Upper lobe of right lung (tissue), 1 donor: ENCODE measurements at regions not wholly inside any gene's neighbourhood (a gene's known extent, or its start where the extent isn't known, plus 50 kb on each side); places are given as distances from the start of the nearest gene placed in this dataset.

Source experiments
- ATAC-seq: fragments of 200-7000 bp; cut with Tn5 transposase; one replicate; pipeline ENCODE4 v1.9.1; 2020; ENCODE audit warnings: mild to moderate bottlenecking, moderate library complexity
- DNase-seq: peaks from one replicate; pipeline ENCODE4 v3.0.0-alpha.2; 2020
- H3K27ac ChIP-seq: fragments of 200-600 bp; one replicate; pipeline ENCODE4 v1.8.0; 2022
- H3K27me3 ChIP-seq: fragments of 200-600 bp; one replicate; pipeline ENCODE4 v1.8.0; 2022; ENCODE audit warnings: mild to moderate bottlenecking
- H3K36me3 ChIP-seq: fragments of 200-600 bp; one replicate; pipeline ENCODE4 v1.8.0; 2022
- H3K4me1 ChIP-seq: fragments of 200-600 bp; one replicate; pipeline ENCODE4 v1.8.0; 2022
- H3K4me3 ChIP-seq: fragments of 200-600 bp; one replicate; pipeline ENCODE4 v1.8.0; 2022; ENCODE audit warnings: mild to moderate bottlenecking
- H3K9me3 ChIP-seq: fragments of 200-600 bp; one replicate; pipeline ENCODE4 v1.8.0; 2022
- CTCF ChIP-seq: fragments of 200-600 bp; IDR thresholded peaks from one replicate; pipeline ENCODE4 v1.8.0; 2022; ENCODE audit warnings: antibody characterized with exemption
- intact Hi-C: fragments of 100-400 bp; cut with DNase I; formaldehyde crosslinking; loops from one replicate; pipeline ENCODE4 v1.11.0; 2022
- donor health status: DM: no; HTN: yes; CAD: no; lungs with severe emphysema.

GRCh38 chr7:91644256-91644655, 236.2 kb downstream of the MTERF1 start:
- TF ChIP-seq CTCF: no peak
- no peaks in the 10 kb centered on the region for H3K4me1 ChIP-seq
- no peaks in the 10 kb centered on the region for H3K27me3 ChIP-seq
- intact Hi-C loops: no loop called here
- no peak overlapping the region for H3K27ac ChIP-seq
- DNase-seq (no peak), ATAC-seq (no peak)
- H3K9me3 ChIP-seq: no peaks in the 10 kb centered on the region
- H3K36me3 ChIP-seq: no peaks in the 10 kb centered on the region
- H3K4me3 ChIP-seq: no peak overlapping the region

GRCh38 chr7:91645542-91645941, 235.0 kb downstream of the MTERF1 start:
- no peaks in the 10 kb centered on the region for H3K4me1 ChIP-seq
- no peak overlapping the region for H3K27ac ChIP-seq
- no peaks in the 10 kb centered on the region for H3K9me3 ChIP-seq
- no peak overlapping the region for H3K4me3 ChIP-seq
- DNase-seq (no peak), ATAC-seq (no peak)
- no peak for TF ChIP-seq CTCF
- intact Hi-C loops: no loop called here
- no peaks in the 10 kb centered on the region for H3K27me3 ChIP-seq
- H3K36me3 ChIP-seq: no peaks in the 10 kb centered on the region

- no peak overlapping the region for H3K4me3 ChIP-seq
- DNase-seq (no peak), ATAC-seq (no peak)
- intact Hi-C loops: no loop called here
- H3K9me3 ChIP-seq: no peaks in the 10 kb centered on the region
- no peaks in the 10 kb centered on the region for H3K36me3 ChIP-seq
- H3K27ac ChIP-seq: no peak overlapping the region
- H3K27me3 ChIP-seq: no peaks in the 10 kb centered on the region
- H3K4me1 ChIP-seq: no peaks in the 10 kb centered on the region
- no peak for TF ChIP-seq CTCF
Observed at GRCh38 chr7:91651986-91652385, 228.5 kb downstream of the MTERF1 start.

GRCh38 chr7:91653286-91653685, 227.2 kb downstream of the MTERF1 start:
- H3K36me3 ChIP-seq: no peaks in the 10 kb centered on the region
- no peaks in the 10 kb centered on the region for H3K27me3 ChIP-seq
- no peak for ATAC-seq
- no peak overlapping the region for H3K27ac ChIP-seq
- no peaks in the 10 kb centered on the region for H3K4me1 ChIP-seq
- intact Hi-C loops: no loop called here
- H3K9me3 ChIP-seq: no peaks in the 10 kb centered on the region
- no peak for DNase-seq
- H3K4me3 ChIP-seq: no peak overlapping the region
- TF ChIP-seq CTCF: no peak

GRCh38 chr7:91655656-91656055, 224.8 kb downstream of the MTERF1 start:
- no peak for TF ChIP-seq CTCF
- H3K27me3 ChIP-seq: no peaks in the 10 kb centered on the region
- H3K36me3 ChIP-seq: no peaks in the 10 kb centered on the region
- H3K4me3 ChIP-seq: no peak overlapping the region
- no peaks in the 10 kb centered on the region for H3K9me3 ChIP-seq
- intact Hi-C loops: no loop called here
- no peaks in the 10 kb centered on the region for H3K4me1 ChIP-seq
- DNase-seq (no peak), ATAC-seq (no peak)
- no peak overlapping the region for H3K27ac ChIP-seq
